ENCODE measurements at regions not wholly inside any gene's neighbourhood (a gene's known extent, or its start where the extent isn't known, plus 50 kb on each side); places are given as distances from the start of the nearest gene placed in this dataset.

GRCh38 chr10:116798859-116799258, 50.4 kb upstream of the ENO4 start:
- H3K27me3 ChIP-seq (replicated peaks; ENCODE audit: insufficient read depth, low read length) = no peaks in the 10 kb centered on the region
- no peaks in the 10 kb centered on the region for H3K9me2 ChIP-seq (replicated peaks; ENCODE audit: insufficient read depth, low read length)
- no peaks in the 10 kb centered on the region for H3K79me2 ChIP-seq (ENCODE audit: low read length)
- H2AFZ ChIP-seq (ENCODE audit: low read length) = no peak overlapping the region
- no peaks in the 10 kb centered on the region for H3K4me1 ChIP-seq (ENCODE audit: low read length)
- DNase-seq = no peak
- H4K20me1 ChIP-seq (ENCODE audit: insufficient read depth, low read length) = no peaks in the 10 kb centered on the region
- no peak overlapping the region for H3K27ac ChIP-seq (ENCODE audit: low read length)
- no peak overlapping the region for H3K4me3 ChIP-seq (ENCODE audit: low read length)
- H3K9ac ChIP-seq (ENCODE audit: low read length) = no peak overlapping the region
- H3K4me2 ChIP-seq (ENCODE audit: low read depth, low read length) = no peak overlapping the region
- no peaks in the 10 kb centered on the region for H3K36me3 ChIP-seq (replicated peaks; ENCODE audit: insufficient read depth, low read length)
- no peaks in the 10 kb centered on the region for H3F3A ChIP-seq (ENCODE audit: insufficient read depth, low read length)
- no peak for TF ChIP-seq EZH2 (optimal IDR thresholded peaks at IDR 0.05; ENCODE audit: low read depth, low read length)
- TF ChIP-seq, protein P1, sequence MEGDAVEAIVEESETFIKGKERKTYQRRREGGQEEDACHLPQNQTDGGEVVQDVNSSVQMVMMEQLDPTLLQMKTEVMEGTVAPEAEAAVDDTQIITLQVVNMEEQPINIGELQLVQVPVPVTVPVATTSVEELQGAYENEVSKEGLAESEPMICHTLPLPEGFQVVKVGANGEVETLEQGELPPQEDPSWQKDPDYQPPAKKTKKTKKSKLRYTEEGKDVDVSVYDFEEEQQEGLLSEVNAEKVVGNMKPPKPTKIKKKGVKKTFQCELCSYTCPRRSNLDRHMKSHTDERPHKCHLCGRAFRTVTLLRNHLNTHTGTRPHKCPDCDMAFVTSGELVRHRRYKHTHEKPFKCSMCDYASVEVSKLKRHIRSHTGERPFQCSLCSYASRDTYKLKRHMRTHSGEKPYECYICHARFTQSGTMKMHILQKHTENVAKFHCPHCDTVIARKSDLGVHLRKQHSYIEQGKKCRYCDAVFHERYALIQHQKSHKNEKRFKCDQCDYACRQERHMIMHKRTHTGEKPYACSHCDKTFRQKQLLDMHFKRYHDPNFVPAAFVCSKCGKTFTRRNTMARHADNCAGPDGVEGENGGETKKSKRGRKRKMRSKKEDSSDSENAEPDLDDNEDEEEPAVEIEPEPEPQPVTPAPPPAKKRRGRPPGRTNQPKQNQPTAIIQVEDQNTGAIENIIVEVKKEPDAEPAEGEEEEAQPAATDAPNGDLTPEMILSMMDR (IDR thresholded peaks at IDR 0.05; ENCODE audit: low read length) = no peak
- TF ChIP-seq EZH2phosphoT487 (IDR thresholded peaks at IDR 0.05; ENCODE audit: low read length) = no peak
- H3K9me3 ChIP-seq (replicated peaks; ENCODE audit: insufficient read depth, low read length) = no peaks in the 10 kb centered on the region

Data from MM.1S (cell line).